ENCODE measurements at regions not wholly inside any gene's neighbourhood (a gene's known extent, or its start where the extent isn't known, plus 50 kb on each side); places are given as distances from the start of the nearest gene placed in this dataset.

DNA sequence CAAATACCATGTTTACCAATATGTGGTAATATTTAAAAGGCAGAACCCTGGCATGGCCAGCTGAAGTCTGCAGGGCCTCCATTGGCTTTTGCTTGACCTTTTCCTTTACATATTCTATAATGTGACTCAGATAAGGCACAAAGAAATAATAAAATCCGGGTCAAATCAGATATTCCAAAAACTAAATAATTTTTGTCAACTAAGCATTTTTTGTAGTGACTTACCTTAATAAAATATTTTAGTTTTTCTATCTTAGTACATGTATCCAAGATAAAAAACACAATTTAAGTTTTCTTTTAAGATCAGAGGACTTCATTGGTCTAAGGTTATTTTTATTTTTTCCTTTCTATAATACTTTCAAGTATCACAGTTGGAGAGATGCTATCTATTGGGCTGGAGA, 179.4 kb upstream of the ADAMTS5 start:
- TF ChIP-seq CTCF (IDR thresholded peaks at IDR 0.05) (no peak), POLR2AphosphoS5 (IDR thresholded peaks at IDR 0.05) (no peak), POLR2A (IDR thresholded peaks at IDR 0.05) (no peak), EP300 (IDR thresholded peaks at IDR 0.05) (no peak)
- H3K4me1 ChIP-seq = peaks cover 0 to 5% (median 0%) of the 10 kb centered on the region in 4 donors
- no peak overlapping the region for H3K27ac ChIP-seq
- intact Hi-C loops (cut with DNase I; ENCODE audit: low total_unique reads) = no loop called here
- WGBS, 5 donors = 57 to 78% (median 64%) methylated on average over 1 of the region's 1 CpG
- H3K4me3 ChIP-seq = no peak overlapping the region
- no peaks in the 10 kb centered on the region for H3K27me3 ChIP-seq
- no peak for DNase-seq
- no peaks in the 10 kb centered on the region for H3K36me3 ChIP-seq
- no peaks in the 10 kb centered on the region for H3K9me3 ChIP-seq

- Histone ChIP-seq H3K9me3 (no peaks in the 10 kb centered on the region), H3K4me1 (peaks cover 0 to 4% (median 0%) of the 10 kb centered on the region in 4 donors), H3K27ac (no peak overlapping the region), H3K4me3 (no peak overlapping the region), H3K27me3 (no peaks in the 10 kb centered on the region), H3K36me3 (no peaks in the 10 kb centered on the region)
- TF ChIP-seq CTCF (IDR thresholded peaks at IDR 0.05) (no peak), EP300 (IDR thresholded peaks at IDR 0.05) (no peak), POLR2AphosphoS5 (IDR thresholded peaks at IDR 0.05) (no peak), POLR2A (IDR thresholded peaks at IDR 0.05) (no peak)
- intact Hi-C loops (cut with DNase I; ENCODE audit: low total_unique reads) = no loop called here
- 52 to 65% (median 58%) methylated on average over 6 of the region's 6 CpGs for WGBS, 5 donors
- DNase-seq = no peak
Measured at GRCh38 chr21:27145134-27145798, 178.4 kb upstream of the ADAMTS5 start.

GRCh38 chr21:27143476-27143875, 176.6 kb upstream of the ADAMTS5 start:
- Histone ChIP-seq H3K9me3 (no peaks in the 10 kb centered on the region), H3K36me3 (no peaks in the 10 kb centered on the region), H3K27me3 (no peaks in the 10 kb centered on the region), H3K4me1 (peaks cover 0 to 4% (median 0%) of the 10 kb centered on the region in 4 donors), H3K27ac (no peak overlapping the region), H3K4me3 (no peak overlapping the region)
- intact Hi-C loops (cut with DNase I; ENCODE audit: low total_unique reads) = no loop called here
- WGBS, 5 donors = 94 to 98% (median 94%) methylated on average over 29 to 31 of the region's 31 CpGs
- TF ChIP-seq POLR2A (IDR thresholded peaks at IDR 0.05) = no peak
- TF ChIP-seq CTCF (IDR thresholded peaks at IDR 0.05) = no peak
- TF ChIP-seq EP300 (IDR thresholded peaks at IDR 0.05) = no peak
- no peak for TF ChIP-seq POLR2AphosphoS5 (IDR thresholded peaks at IDR 0.05)
- DNase-seq = no peak

GRCh38 chr21:27139526-27139925, 172.6 kb upstream of the ADAMTS5 start:
- H3K27ac ChIP-seq = no peak overlapping the region
- H3K27me3 ChIP-seq = no peaks in the 10 kb centered on the region
- H3K9me3 ChIP-seq = no peaks in the 10 kb centered on the region
- intact Hi-C loops (cut with DNase I; ENCODE audit: low total_unique reads) = no loop called here
- no peak overlapping the region for H3K4me3 ChIP-seq
- no peaks in the 10 kb centered on the region for H3K4me1 ChIP-seq
- DNase-seq = no peak
- TF ChIP-seq CTCF (IDR thresholded peaks at IDR 0.05) = no peak
- no peak for TF ChIP-seq EP300 (IDR thresholded peaks at IDR 0.05)
- no peak for TF ChIP-seq POLR2AphosphoS5 (IDR thresholded peaks at IDR 0.05)
- no peak for TF ChIP-seq POLR2A (IDR thresholded peaks at IDR 0.05)
- H3K36me3 ChIP-seq = no peaks in the 10 kb centered on the region
